ENCODE measurements at regions not wholly inside any gene's neighbourhood (a gene's known extent, or its start where the extent isn't known, plus 50 kb on each side); places are given as distances from the start of the nearest gene placed in this dataset.

- no peak for FAIRE-seq
- intact Hi-C loops (cut with micrococcal nuclease; ENCODE audit: unreplicated experiment) (no loop called here), in situ Hi-C loops (cut with MboI) (no loop called here)
- no peak for TF ChIP-seq GABPA (IDR thresholded peaks at IDR 0.05; ENCODE audit: low read depth)
- no peak for TF ChIP-seq PBX3 (IDR thresholded peaks at IDR 0.05; ENCODE audit: insufficient replicate concordance, low read depth, low read length)
- TF ChIP-seq RCOR1 (conservative IDR thresholded peaks at IDR 0.05; ENCODE audit: low read depth, low read length): no peak
- no peak for TF ChIP-seq RELB (IDR thresholded peaks at IDR 0.05; ENCODE audit: low read depth)
- TF ChIP-seq MXI1 (IDR thresholded peaks at IDR 0.05; ENCODE audit: low read depth, low read length): no peak
- no peak for TF ChIP-seq ATF2 (IDR thresholded peaks at IDR 0.05; ENCODE audit: low read length)
- TF ChIP-seq PRDM15 (CRISPR knock-in tag; IDR thresholded peaks at IDR 0.05): no peak
- no peak for TF ChIP-seq SIX5 (IDR thresholded peaks at IDR 0.05; ENCODE audit: low read depth, low read length, severe bottlenecking)
- BruUV-seq (replicated peaks): no TSS peak
- Histone ChIP-seq H3K27me3 (replicated peaks in 1 of 2; ENCODE audit: control insufficient read depth in 2 of 2, insufficient read depth in 2 of 2, low read length in 1 of 2) (no peaks in the 10 kb centered on the region), H2AFZ (ENCODE audit: control insufficient read depth, low read depth, low read length) (no peak overlapping the region), H3K4me2 (ENCODE audit: control insufficient read depth, insufficient read depth) (no peak overlapping the region), H3K9me3 (replicated peaks; ENCODE audit: control insufficient read depth, insufficient read depth, low read length) (no peaks in the 10 kb centered on the region), H3K27ac (ENCODE audit: control insufficient read depth, insufficient read depth) (no peak overlapping the region), H3K9ac (ENCODE audit: control insufficient read depth, insufficient read depth, low read length) (no peak overlapping the region), H3K36me3 (ENCODE audit: control insufficient read depth in 2 of 2, insufficient read depth in 2 of 2, low read length in 1 of 2) (no peaks in the 10 kb centered on the region), H3K79me2 (ENCODE audit: control insufficient read depth, insufficient read depth, low read length) (no peaks in the 10 kb centered on the region), H3K4me1 (ENCODE audit: control insufficient read depth, insufficient read depth, low read length) (no peaks in the 10 kb centered on the region), H4K20me1 (ENCODE audit: control insufficient read depth, insufficient read depth) (no peaks in the 10 kb centered on the region), H3K4me3 (no peak overlapping the region)
- ATAC-seq: no peak
- ChIA-PET POLR2A (no interaction called here), SMC1A (ENCODE audit: uncharacterized antibody, unreplicated experiment) (no interaction called here), RAD21 (ENCODE audit: unreplicated experiment) (no interaction called here), CTCF (interaction anchor here (1.1 to 1.2 kb wide), 2 partner anchors 177 to 268 kb away, joined by 3 read pairs; no protein-coding TSS in a partner anchor)
- DNase-seq (ENCODE audit: low read depth, low spot score): no peak
Measured at GRCh38 chr3:24765399-24765798, 270.7 kb upstream of the THRB start.

Data from GM12878 (cell line).